WTC11 (cell line): ENCODE measurements at regions not wholly inside any gene's neighbourhood (a gene's known extent, or its start where the extent isn't known, plus 50 kb on each side); places are given as distances from the start of the nearest gene placed in this dataset.

Source experiments
- CTCF ChIP-seq: fragments of 200-600 bp; IDR thresholded peaks from 2 replicates; pipeline ENCODE4 v1.8.0; 2022; ENCODE audit warnings: antibody characterized with exemption
- E2F1 ChIP-seq: sonication (generic); formaldehyde crosslinking; IDR thresholded peaks from 2 replicates; pipeline ENCODE4 v1.8.0; 2022; ENCODE audit warnings: mild to moderate bottlenecking, missing genetic modification reagents
- E2F4 ChIP-seq: sonication (generic); formaldehyde crosslinking; IDR thresholded peaks from 2 replicates; pipeline ENCODE4 v1.8.1; 2022; ENCODE audit warnings: low read depth, mild to moderate bottlenecking, moderate library complexity, missing genetic modification reagents, borderline replicate concordance
- GRHL2 ChIP-seq: fragments of 250-450 bp; sonication (Bioruptor Pico); IDR thresholded peaks from 2 replicates; pipeline ENCODE4 v1.8.0; 2022; ENCODE audit warnings: mild to moderate bottlenecking, moderate library complexity; ENCODE audit not compliant: insufficient replicate concordance, severe bottlenecking
- STAT6 ChIP-seq: sonication (generic); formaldehyde crosslinking; conservative IDR thresholded peaks from 2 replicates; pipeline ENCODE4 v1.8.1; 2023; ENCODE audit warnings: mild to moderate bottlenecking, low read depth, missing genetic modification reagents, moderate library complexity
- TP53 ChIP-seq: sonication (generic); formaldehyde crosslinking; IDR thresholded peaks from 2 replicates; pipeline ENCODE4 v1.8.1; 2023; ENCODE audit warnings: mild to moderate bottlenecking, missing genetic modification reagents

GRCh38 chr17:53496356-53496755, 326.4 kb upstream of the KIF2B start:
- TF ChIP-seq GRHL2 (CRISPR knock-in tag) (no peak), E2F4 (CRISPR knock-in tag) (no peak), CTCF (no peak), TP53 (CRISPR knock-in tag) (no peak), STAT6 (CRISPR knock-in tag) (no peak), E2F1 (CRISPR knock-in tag) (no peak)
